Fibroblast of lung (primary cell): ENCODE measurements at regions not wholly inside any gene's neighbourhood (a gene's known extent, or its start where the extent isn't known, plus 50 kb on each side); places are given as distances from the start of the nearest gene placed in this dataset.
"Not testable (repeated sequence)": the region's sequence is repeated elsewhere in the genome, so short reads cannot be mapped to it uniquely, and the experiment has no call there.

Source experiments
- DNase-seq, 2 donors: peaks; one replicate each; pipeline versions ENCODE4 v3.0.0 to v3.0.0-alpha.2; 2010; ENCODE audit warnings: low read depth in 2 of 2
- H2AFZ ChIP-seq: 2 replicates; pipeline ENCODE4 v1.5.1; 2012; ENCODE audit warnings: low read length, control low read depth, inconsistent platforms
- H3K27ac ChIP-seq: 2 replicates; pipeline ENCODE4 v1.5.1; 2011; ENCODE audit warnings: low read length, control low read depth; ENCODE audit not compliant: insufficient read depth
- H3K27me3 ChIP-seq: 2 replicates; pipeline ENCODE4 v1.5.1; 2011; ENCODE audit warnings: mild to moderate bottlenecking, low read length; ENCODE audit not compliant: control insufficient read depth, insufficient read depth
- H3K36me3 ChIP-seq: 2 replicates; pipeline ENCODE4 v1.5.1; 2011; ENCODE audit warnings: low read length; ENCODE audit not compliant: control insufficient read depth, insufficient read depth
- H3K4me1 ChIP-seq: 2 replicates; pipeline ENCODE4 v1.5.1; 2011; ENCODE audit warnings: low read length; ENCODE audit not compliant: control insufficient read depth, insufficient read depth; ENCODE audit errors: extremely low read depth
- H3K4me2 ChIP-seq: 2 replicates; pipeline ENCODE4 v1.5.1; 2011; ENCODE audit warnings: low read length, control low read depth; ENCODE audit not compliant: insufficient read depth; ENCODE audit errors: extremely low read depth
- H3K4me3 ChIP-seq, 4 experiments: fragments of 200-600 bp in 1 of 4; sonication (generic) in 1 of 4; replicated peaks in 1 of 4; 2 replicates each; pipeline ENCODE4 v1.5.1; 2011 to 2016; ENCODE audit warnings: low read length in 4 of 4, low read depth in 3 of 4, mild to moderate bottlenecking in 3 of 4, control low read depth in 2 of 4, inconsistent platforms in 1 of 4, mixed read lengths in 1 of 4; ENCODE audit not compliant: insufficient read depth in 1 of 4; ENCODE audit errors: control extremely low read depth in 1 of 4
- H3K79me2 ChIP-seq: 2 replicates; pipeline ENCODE4 v1.5.1; 2012; ENCODE audit warnings: mild to moderate bottlenecking, low read length, inconsistent platforms; ENCODE audit not compliant: control insufficient read depth, insufficient read depth
- H3K9ac ChIP-seq: 2 replicates; pipeline ENCODE4 v1.5.1; 2011; ENCODE audit warnings: mild to moderate bottlenecking, low read length, control low read depth; ENCODE audit not compliant: insufficient read depth
- H3K9me3 ChIP-seq: 2 replicates; pipeline ENCODE4 v1.5.1; 2012; ENCODE audit warnings: low read depth, low read length; ENCODE audit not compliant: control insufficient read depth, insufficient read depth
- H4K20me1 ChIP-seq: 2 replicates; pipeline ENCODE4 v1.5.1; 2011; ENCODE audit warnings: low read length; ENCODE audit not compliant: control insufficient read depth, insufficient read depth; ENCODE audit errors: extremely low read depth
- CTCF ChIP-seq, 2 donors: IDR thresholded peaks in 1 of 2; conservative IDR thresholded peaks in 1 of 2; 1 replicate in 1 of 2; 2 replicates in 1 of 2; pipeline ENCODE4 v1.5.1; 2011 to 2012; ENCODE audit warnings: low read length in 2 of 2, control low read depth in 1 of 2, inconsistent platforms in 1 of 2, low read depth in 1 of 2, mild to moderate bottlenecking in 1 of 2
- EZH2 ChIP-seq: IDR thresholded peaks from 2 replicates; pipeline ENCODE4 v1.5.1; 2012; ENCODE audit warnings: low read length, control low read depth, mild to moderate bottlenecking; ENCODE audit errors: missing control alignments

DNA sequence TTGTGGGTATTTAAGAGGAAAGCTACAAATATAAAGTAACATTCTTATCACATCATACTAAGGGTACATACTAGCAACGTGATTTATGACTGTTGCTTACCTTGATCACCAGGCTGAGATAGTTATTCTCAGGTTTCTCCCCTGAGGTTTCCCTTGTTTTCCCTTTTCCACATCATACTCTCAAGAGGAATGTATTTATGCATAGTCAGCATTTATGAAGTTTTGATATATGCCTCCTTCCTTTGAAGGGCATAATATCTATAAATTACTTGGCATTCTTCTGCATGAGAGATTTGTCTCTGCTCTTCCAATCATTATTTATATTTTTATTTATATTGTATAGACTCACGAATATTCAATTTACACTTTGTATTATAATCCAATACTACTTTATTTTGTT is 726.7 kb upstream of the ADGRB3 start:
- H3K36me3 ChIP-seq: no peaks in the 10 kb centered on the region
- H3K4me1 ChIP-seq: no peaks in the 10 kb centered on the region
- DNase-seq: no peak
- H3K27ac ChIP-seq: no peak overlapping the region
- H4K20me1 ChIP-seq: no peaks in the 10 kb centered on the region
- no peaks in the 10 kb centered on the region for H3K9me3 ChIP-seq
- no peak overlapping the region for H2AFZ ChIP-seq
- no peak overlapping the region for H3K4me3 ChIP-seq
- no peaks in the 10 kb centered on the region for H3K79me2 ChIP-seq
- H3K4me2 ChIP-seq: no peak overlapping the region
- H3K27me3 ChIP-seq: no peaks in the 10 kb centered on the region
- no peak overlapping the region for H3K9ac ChIP-seq
- no peak for TF ChIP-seq EZH2
- no peak for TF ChIP-seq CTCF (conservative IDR thresholded peaks at IDR 0.05 in 1 of 2, IDR thresholded peaks at IDR 0.05 in 1 of 2; ENCODE audit: low read depth in 1 of 2, low read length in 2 of 2)

- not testable (repeated sequence) for H2AFZ ChIP-seq, H3K79me2 ChIP-seq, DNase-seq
These were observed 730.3 kb upstream of the ADGRB3 start for GRCh38 chr6:67904735-67905134.

GRCh38 chr6:67898875-67899274 is 736.2 kb upstream of the ADGRB3 start:
- Histone ChIP-seq H3K79me2 (no peaks in the 10 kb centered on the region), H3K4me3 (no peak overlapping the region), H3K36me3 (no peaks in the 10 kb centered on the region), H3K9ac (no peak overlapping the region), H3K9me3 (no peaks in the 10 kb centered on the region), H3K27ac (no peak overlapping the region), H4K20me1 (no peaks in the 10 kb centered on the region), H2AFZ (no peak overlapping the region), H3K27me3 (no peaks in the 10 kb centered on the region), H3K4me2 (no peak overlapping the region), H3K4me1 (no peaks in the 10 kb centered on the region)
- TF ChIP-seq CTCF (conservative IDR thresholded peaks at IDR 0.05 in 1 of 2, IDR thresholded peaks at IDR 0.05 in 1 of 2; ENCODE audit: low read depth in 1 of 2, low read length in 2 of 2) (no peak), EZH2 (no peak)
- no peak for DNase-seq

More at GRCh38 chr6:67904735-67905134, 730.3 kb upstream of the ADGRB3 start:
- H3K27ac ChIP-seq, H3K4me3 ChIP-seq, H3K9ac ChIP-seq, H3K4me2 ChIP-seq, H3K36me3 ChIP-seq, H3K9me3 ChIP-seq, H4K20me1 ChIP-seq, H3K4me1 ChIP-seq, H3K27me3 ChIP-seq: not testable (repeated sequence)
